HCT116 (cell line): ENCODE measurements at regions not wholly inside any gene's neighbourhood (a gene's known extent, or its start where the extent isn't known, plus 50 kb on each side); places are given as distances from the start of the nearest gene placed in this dataset.

Source experiments
- ATAC-seq: fragments of 200-7000 bp; cut with Tn5 transposase; 2 replicates; pipeline ENCODE4 v1.9.1; 2020; ENCODE audit warnings: mild to moderate bottlenecking, moderate library complexity
- BruUV-seq: library from RNA; stranded (reverse); fragments of 400-500 nt; replicated peaks from 2 replicates; lab custom pipeline; 2021; lab: Mats Ljungman, UMichigan
- CTCF ChIA-PET: fragments of 300-600 bp; sonication (Branson Sonifier 250); formaldehyde crosslinking; loops from one replicate; lab custom pipeline; 2021; ENCODE audit warnings: antibody characterized with exemption; lab: Charles Lee
- POLR2A ChIA-PET: fragments of 300-600, 350-600 bp; sonication (Branson Sonifier 250); formaldehyde crosslinking; loops from one replicate; lab custom pipeline; 2021; ENCODE audit warnings: antibody characterized with exemption; lab: Charles Lee
- RAD21 ChIA-PET, 2 experiments: fragments of 300-600 bp; sonication (Branson Sonifier 250); formaldehyde crosslinking; loops; one replicate each; lab custom pipeline; 2023; ENCODE audit warnings: low total read pairs in 2 of 2; ENCODE audit not compliant: uncharacterized antibody in 2 of 2, unreplicated experiment in 2 of 2, low non-redundant PET in 1 of 2; lab: Charles Lee
- DNase-seq: peaks from one replicate; pipeline ENCODE4 v3.0.0-alpha.2; 2010; ENCODE audit warnings: low read depth, low spot score
- H2AFZ ChIP-seq: fragments of 200-600 bp; shearing (Covaris generic), sonication (generic); 2 replicates; pipeline ENCODE4 v1.6.1; 2017; ENCODE audit warnings: low read depth, mixed run types, mixed read lengths, antibody characterized with exemption, low read length; ENCODE audit not compliant: poor library complexity, severe bottlenecking
- H3K27ac ChIP-seq: 2 replicates; pipeline ENCODE4 v1.5.1; 2012; ENCODE audit warnings: low read depth, low read length
- H3K27me3 ChIP-seq: fragments of 200-600 bp; sonication (generic); 2 replicates; pipeline ENCODE4 v1.6.1; 2016; ENCODE audit warnings: mixed run types, low read length, mixed read lengths; ENCODE audit not compliant: insufficient read depth
- H3K36me3 ChIP-seq, 2 experiments: fragments of 200-500 bp in 1 of 2; fragments of 200-600 bp in 1 of 2; sonication (Bioruptor generic) in 1 of 2; sonication (generic) in 1 of 2; 2 replicates each; pipeline versions ENCODE4 v1.5.1 to v1.6.1; 2014 to 2016; ENCODE audit warnings: low read length in 2 of 2, inconsistent platforms in 1 of 2, mixed read lengths in 1 of 2, mixed run types in 1 of 2; ENCODE audit not compliant: insufficient read depth in 2 of 2, control insufficient read depth in 1 of 2
- H3K4me1 ChIP-seq, 2 experiments: fragments of 200-600 bp in 1 of 2; sonication (generic) in 1 of 2; 2 replicates each; pipeline versions ENCODE4 v1.5.1 to v1.6.1; 2012 to 2017; ENCODE audit warnings: low read length in 2 of 2, inconsistent platforms in 1 of 2, mild to moderate bottlenecking in 1 of 2, mixed read lengths in 1 of 2, mixed run types in 1 of 2, moderate library complexity in 1 of 2; ENCODE audit not compliant: insufficient read depth in 2 of 2, control insufficient read depth in 1 of 2
- H3K4me2 ChIP-seq: fragments of 200-600 bp; sonication (generic); 2 replicates; pipeline ENCODE4 v1.6.1; 2017; ENCODE audit warnings: mixed run types, low read length, mixed read lengths
- H3K4me3 ChIP-seq, 2 experiments: fragments of 200-600 bp in 1 of 2; sonication (generic) in 1 of 2; replicated peaks in 1 of 2; 2 replicates each; pipeline ENCODE4 v1.5.1; 2011 to 2016; ENCODE audit warnings: low read length in 2 of 2, control low read depth in 1 of 2, low read depth in 1 of 2, mild to moderate bottlenecking in 1 of 2, mixed read lengths in 1 of 2, mixed run types in 1 of 2
- H3K79me2 ChIP-seq: fragments of 200-600 bp; sonication (generic); 2 replicates; pipeline ENCODE4 v1.6.1; 2017; ENCODE audit warnings: mild to moderate bottlenecking, mixed run types, low read length, moderate library complexity, mixed read lengths; ENCODE audit not compliant: insufficient read depth
- H3K9ac ChIP-seq: fragments of 200-600 bp; sonication (generic); 2 replicates; pipeline ENCODE4 v1.6.1; 2016; ENCODE audit warnings: low read length, mixed read lengths
- H3K9me2 ChIP-seq: fragments of 200-600 bp; sonication (generic), shearing (Covaris generic); 2 replicates; pipeline ENCODE4 v1.6.1; 2017; ENCODE audit warnings: mixed run types, mild to moderate bottlenecking, moderate library complexity; ENCODE audit not compliant: insufficient read depth
- H3K9me3 ChIP-seq, 2 experiments: fragments of 200-500 bp in 1 of 2; fragments of 200-600 bp in 1 of 2; sonication (Bioruptor generic) in 1 of 2; sonication (generic) in 1 of 2; 2 replicates each; pipeline ENCODE4 v1.6.1; 2014 to 2017; ENCODE audit warnings: low read length in 2 of 2, mixed read lengths in 2 of 2, inconsistent platforms in 1 of 2, low read depth in 1 of 2, mild to moderate bottlenecking in 1 of 2, mixed run types in 1 of 2, moderate library complexity in 1 of 2; ENCODE audit not compliant: control insufficient read depth in 1 of 2, insufficient read depth in 1 of 2
- H4K20me1 ChIP-seq: fragments of 200-600 bp; sonication (generic), shearing (Covaris generic); 2 replicates; pipeline ENCODE4 v1.6.1; 2017; ENCODE audit warnings: mixed run types, mild to moderate bottlenecking, moderate library complexity; ENCODE audit not compliant: insufficient read depth
- ATF3 ChIP-seq: IDR thresholded peaks from 2 replicates; pipeline ENCODE4 v1.6.1; 2012
- CTCF ChIP-seq, 3 experiments: fragments of 200-600 bp in 1 of 3; sonication (generic) in 1 of 3; IDR thresholded peaks in 2 of 3; conservative IDR thresholded peaks in 1 of 3; 2 replicates each; pipeline ENCODE4 v1.5.1; 2012 to 2017; ENCODE audit warnings: low read depth in 2 of 3, low read length in 2 of 3, antibody characterized with exemption in 1 of 3, borderline replicate concordance in 1 of 3, control low read depth in 1 of 3, mild to moderate bottlenecking in 1 of 3, mixed read lengths in 1 of 3, mixed run types in 1 of 3, moderate library complexity in 1 of 3; ENCODE audit not compliant: insufficient read depth in 1 of 3
- EGR1 ChIP-seq: IDR thresholded peaks from 2 replicates; pipeline ENCODE4 v1.6.1; 2012; ENCODE audit warnings: low read depth
- ELF1 ChIP-seq: IDR thresholded peaks from 2 replicates; pipeline ENCODE4 v1.6.1; 2012; ENCODE audit warnings: low read depth, borderline replicate concordance
- POLR2A ChIP-seq: IDR thresholded peaks from 2 replicates; pipeline ENCODE4 v1.7.0; 2011; ENCODE audit warnings: borderline replicate concordance; ENCODE audit not compliant: insufficient read depth, insufficient read length; ENCODE audit errors: extremely low read depth
- RAD21 ChIP-seq: IDR thresholded peaks from 2 replicates; pipeline ENCODE4 v1.6.1; 2012; ENCODE audit warnings: low read depth, mild to moderate bottlenecking
- REST ChIP-seq: IDR thresholded peaks from 2 replicates; pipeline ENCODE4 v1.6.1; 2012; ENCODE audit warnings: low read depth
- SIN3A ChIP-seq: IDR thresholded peaks from 2 replicates; pipeline ENCODE4 v1.6.1; 2012; ENCODE audit warnings: low read depth
- SP1 ChIP-seq: IDR thresholded peaks from 2 replicates; pipeline ENCODE4 v1.6.1; 2012; ENCODE audit warnings: low read depth
- intact Hi-C: fragments of 100-400 bp; cut with micrococcal nuclease; formaldehyde crosslinking; loops from 2 replicates; pipeline ENCODE4 v1.10.0; 2022

GRCh38 chr17:70370816-70371215, 201.5 kb downstream of the KCNJ2 start:
- Histone ChIP-seq H3K79me2 (no peaks in the 10 kb centered on the region), H3K36me3 (no peaks in the 10 kb centered on the region), H3K4me1 (no peaks in the 10 kb centered on the region), H3K4me3 (no peak overlapping the region), H3K27ac (no peak overlapping the region), H3K9me2 (no peaks in the 10 kb centered on the region), H4K20me1 (no peaks in the 10 kb centered on the region), H2AFZ (no peak overlapping the region), H3K9ac (no peak overlapping the region), H3K9me3 (peaks cover 6 to 16% of the 10 kb centered on the region in 2 experiments; a peak in 1 of 4 replicates), H3K4me2 (no peak overlapping the region), H3K27me3 (no peaks in the 10 kb centered on the region)
- ATAC-seq (no peak), DNase-seq (no peak)
- BruUV-seq = no TSS peak
- ChIA-PET POLR2A (no interaction called here), CTCF (no interaction called here), RAD21 (no interaction called here)
- TF ChIP-seq SIN3A (no peak), SP1 (no peak), REST (no peak), EGR1 (no peak), ELF1 (no peak), RAD21 (no peak), POLR2A (no peak), CTCF (IDR thresholded peaks at IDR 0.05 in 2 of 3, conservative IDR thresholded peaks at IDR 0.05 in 1 of 3; ENCODE audit: borderline replicate concordance in 1 of 3, insufficient read depth in 1 of 3, low read depth in 2 of 3, low read length in 2 of 3) (no peak), ATF3 (no peak)
- intact Hi-C loops = no loop called here
